ENCODE measurements at regions not wholly inside any gene's neighbourhood (a gene's known extent, or its start where the extent isn't known, plus 50 kb on each side); places are given as distances from the start of the nearest gene placed in this dataset.

- TF ChIP-seq CTCF (conservative IDR thresholded peaks at IDR 0.05) (no peak), ZFX (IDR thresholded peaks at IDR 0.05) (no peak)
Observed at GRCh38 chr2:111652038-111652437, 232.0 kb downstream of the ANAPC1 start.
